ENCODE measurements at regions not wholly inside any gene's neighbourhood (a gene's known extent, or its start where the extent isn't known, plus 50 kb on each side); places are given as distances from the start of the nearest gene placed in this dataset.
"Not testable (repeated sequence)": the region's sequence is repeated elsewhere in the genome, so short reads cannot be mapped to it uniquely, and the experiment has no call there.

- no peak for DNase-seq (ENCODE audit: low spot score)
Measured at GRCh38 chr1:37161171-37161570, 126.9 kb upstream of the GRIK3 start.

DNA sequence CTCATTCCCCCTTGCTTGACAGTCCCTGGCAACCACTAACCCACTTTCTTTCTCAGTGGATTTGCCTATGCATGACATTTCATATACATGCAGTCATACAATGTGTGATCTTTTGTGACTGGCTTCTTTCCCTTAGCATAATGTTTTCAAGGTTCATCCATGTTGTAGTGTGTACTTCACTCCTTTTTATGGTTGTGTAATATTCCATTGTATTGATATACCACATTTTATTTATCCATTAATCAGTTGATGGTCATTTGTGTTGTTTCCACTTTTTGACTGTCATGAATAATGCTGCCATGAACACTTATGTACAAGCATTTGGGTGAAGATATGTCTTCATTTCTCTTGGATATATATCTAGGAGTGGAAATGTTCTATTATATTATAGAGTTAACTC, 127.7 kb upstream of the GRIK3 start:
- DNase-seq (ENCODE audit: low spot score) = no peak

DNA sequence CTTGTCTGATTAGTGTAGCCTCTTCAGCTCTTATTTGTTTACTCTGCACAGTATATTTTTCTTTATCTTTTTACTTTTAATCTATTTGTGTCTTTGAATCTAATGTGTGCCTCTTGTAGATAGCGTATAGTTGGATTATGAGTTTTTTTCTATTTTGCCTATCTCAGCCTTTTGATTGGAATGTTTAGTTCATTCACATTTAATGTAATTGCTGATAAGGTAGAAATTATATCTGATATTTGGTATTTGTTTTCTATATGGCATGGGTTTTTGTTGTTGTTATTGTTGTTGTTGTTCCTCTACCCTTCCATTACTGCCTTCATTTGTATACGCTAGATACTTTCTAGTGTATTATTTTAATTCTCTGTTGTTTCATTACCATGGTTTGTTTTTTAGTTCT, 131.7 kb upstream of the GRIK3 start:
- no peak for DNase-seq (ENCODE audit: low spot score)

DNA sequence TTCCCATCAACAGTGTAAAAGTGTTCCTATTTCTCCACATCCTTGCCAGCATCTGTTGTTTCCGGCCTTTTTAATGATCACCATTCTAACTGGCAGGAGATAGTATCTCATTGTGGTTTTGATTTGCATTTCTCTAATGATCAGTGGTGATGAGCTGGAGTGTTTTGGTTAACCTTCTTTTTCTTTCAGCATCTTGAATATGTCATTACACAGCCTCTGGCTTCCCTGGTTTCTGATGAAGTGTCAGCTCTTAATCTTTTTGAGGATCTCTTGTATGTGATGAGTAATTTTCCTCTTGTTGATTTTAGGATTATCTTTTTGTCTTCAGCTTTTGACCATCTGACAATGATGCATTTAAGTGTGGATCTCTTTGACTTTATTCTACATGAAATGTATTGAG, 133.2 kb upstream of the GRIK3 start:
- no peak for DNase-seq (ENCODE audit: low spot score)

DNA sequence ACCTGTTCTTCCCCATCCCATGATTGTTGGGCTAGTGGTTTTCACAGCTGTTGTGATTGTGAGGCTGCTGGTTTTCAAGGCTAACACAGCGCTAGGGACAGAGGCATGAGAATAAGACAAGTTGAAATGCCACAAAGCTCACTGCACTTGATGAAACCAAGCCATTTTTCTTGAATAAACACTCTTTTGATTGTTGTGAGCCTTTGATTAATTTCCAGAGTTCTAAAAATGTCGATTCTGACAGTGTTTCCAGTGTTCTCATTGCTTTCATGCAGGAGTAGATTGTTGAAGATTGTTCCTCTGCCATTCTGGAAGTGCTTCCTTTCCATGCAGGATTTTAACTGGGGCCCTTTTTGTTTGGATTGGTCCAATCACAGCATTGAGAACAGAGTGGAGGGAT, 134.9 kb upstream of the GRIK3 start:
- DNase-seq (ENCODE audit: low spot score) = no peak

DNA sequence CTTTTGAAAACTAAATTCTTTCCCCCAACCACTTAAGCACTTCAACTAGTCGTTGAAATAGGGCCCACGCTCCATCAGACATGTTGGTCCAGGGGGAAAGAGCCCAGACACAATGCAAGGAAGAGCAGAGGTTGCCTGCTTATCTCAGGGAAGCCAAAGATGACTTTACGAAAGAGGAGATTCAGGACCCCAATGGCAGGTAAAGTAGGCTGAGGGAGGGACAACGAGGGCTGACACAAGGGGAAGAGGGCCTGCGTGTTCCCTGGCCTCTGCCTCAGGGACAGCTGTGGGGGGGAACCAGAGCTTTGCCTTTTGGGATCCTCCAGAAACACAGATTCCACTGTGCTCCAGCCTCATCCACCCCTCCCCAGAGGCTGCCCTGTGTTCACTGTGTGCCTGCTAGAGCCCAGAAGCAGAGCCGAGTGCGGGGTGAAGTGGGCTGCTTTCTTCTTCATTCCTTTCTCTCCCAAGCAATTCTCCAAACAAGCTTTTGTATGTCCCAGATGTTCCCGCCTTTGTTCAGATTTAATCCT, 135.5 kb upstream of the GRIK3 start:
- DNase-seq (ENCODE audit: low spot score) = no peak

DNA sequence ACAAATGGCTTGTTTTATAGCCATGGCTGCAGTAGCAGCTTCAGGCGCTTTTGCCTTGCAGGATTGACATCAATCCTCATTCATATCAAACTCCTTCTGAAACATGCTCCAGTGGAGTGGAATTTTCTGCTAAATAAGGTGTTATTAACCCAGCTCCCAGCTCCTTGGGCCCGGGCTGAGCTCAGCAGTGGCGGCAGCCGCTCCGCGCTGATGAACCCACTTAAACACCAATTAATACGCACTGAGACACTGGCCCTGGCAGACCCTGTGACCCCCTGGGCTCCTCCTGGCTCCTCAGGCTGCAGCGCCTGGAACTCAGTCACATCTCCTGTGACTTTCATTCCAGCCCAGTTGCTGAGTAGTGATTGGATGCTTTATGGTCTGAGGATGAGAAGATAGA, 137.4 kb upstream of the GRIK3 start:
- no peak for DNase-seq (ENCODE audit: low spot score)

GRCh38 chr1:37174341-37174740, 140.0 kb upstream of the GRIK3 start:
- DNase-seq (ENCODE audit: low spot score) = no peak

GRCh38 chr1:37174876-37175275, 140.6 kb upstream of the GRIK3 start:
- DNase-seq (ENCODE audit: low spot score) = no peak

DNA sequence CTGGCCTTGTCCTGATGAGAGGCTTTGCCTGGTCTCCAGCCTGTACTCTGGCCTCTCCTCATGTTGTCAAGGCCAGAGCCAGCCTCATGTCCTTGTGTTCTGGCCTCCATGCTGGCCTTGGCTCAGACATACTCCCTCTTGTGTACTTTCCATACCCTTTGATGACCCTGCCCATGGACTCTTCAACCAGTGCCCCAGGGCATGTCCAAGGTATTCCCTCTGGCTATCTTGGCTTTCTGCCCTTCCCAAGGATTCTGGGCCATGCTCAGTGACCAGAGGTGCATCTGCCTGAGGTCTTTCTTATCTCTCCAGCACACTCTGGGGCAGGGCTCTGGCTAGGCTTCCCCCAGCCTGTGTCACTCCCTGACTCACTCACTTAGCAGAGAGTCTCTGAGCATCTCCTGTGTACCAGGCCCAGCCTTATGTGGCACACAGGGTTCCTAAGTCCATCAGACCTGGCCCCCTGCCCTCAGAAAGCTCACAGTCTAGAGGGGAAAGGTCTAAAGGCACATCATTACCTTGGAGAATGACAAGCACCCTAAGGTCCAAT, 141.4 kb upstream of the GRIK3 start:
- no peak for DNase-seq (ENCODE audit: low spot score)

DNA sequence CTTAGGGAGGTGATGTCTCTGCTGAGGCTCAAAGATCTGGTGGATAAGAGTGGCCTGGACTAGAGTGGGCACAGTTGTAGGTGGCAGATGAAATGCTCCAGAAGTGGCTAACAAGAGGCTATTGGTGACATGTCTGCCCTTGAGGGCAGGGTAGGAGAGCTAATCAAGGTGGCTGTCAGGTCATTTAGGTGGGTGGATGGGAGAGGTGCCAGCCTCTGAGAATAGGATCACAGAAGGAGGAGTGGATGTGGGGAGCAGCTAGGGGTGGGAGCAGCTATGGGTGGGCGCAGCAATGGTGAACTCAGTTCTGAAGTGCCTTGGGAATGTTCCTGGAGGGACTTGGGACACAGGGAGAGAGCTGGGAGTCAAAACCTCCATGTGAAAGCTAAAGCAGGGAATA, 142.0 kb upstream of the GRIK3 start:
- no peak for DNase-seq (ENCODE audit: low spot score)

- DNase-seq (ENCODE audit: low spot score) = no peak
Measured at GRCh38 chr1:37177230-37177864, 143.0 kb upstream of the GRIK3 start.

- no peak for DNase-seq (ENCODE audit: low spot score)
Measured at GRCh38 chr1:37181425-37181824, 147.1 kb upstream of the GRIK3 start.

DNA sequence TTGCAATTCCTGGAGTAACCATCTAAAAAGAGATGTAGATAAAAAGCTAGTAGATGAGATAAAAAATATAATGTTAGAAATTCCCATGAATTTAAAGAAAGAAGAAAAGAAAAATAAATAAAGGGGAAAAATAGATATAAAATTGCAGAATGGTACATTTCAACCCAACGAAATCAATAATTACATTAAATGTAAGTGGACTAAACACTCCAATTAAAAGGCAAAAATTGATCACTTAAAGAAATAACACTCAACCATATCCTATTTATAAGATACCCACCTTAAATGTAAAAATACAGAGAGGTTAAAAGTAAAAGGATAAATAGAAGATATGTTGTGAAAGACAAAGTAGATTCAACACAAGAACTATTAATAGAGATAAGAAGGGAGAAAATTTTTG, 150.5 kb upstream of the GRIK3 start:
- DNase-seq (ENCODE audit: low spot score) = no peak

- no peak for DNase-seq (ENCODE audit: low spot score)
Measured at GRCh38 chr1:37186246-37186756, 152.0 kb upstream of the GRIK3 start.

DNA sequence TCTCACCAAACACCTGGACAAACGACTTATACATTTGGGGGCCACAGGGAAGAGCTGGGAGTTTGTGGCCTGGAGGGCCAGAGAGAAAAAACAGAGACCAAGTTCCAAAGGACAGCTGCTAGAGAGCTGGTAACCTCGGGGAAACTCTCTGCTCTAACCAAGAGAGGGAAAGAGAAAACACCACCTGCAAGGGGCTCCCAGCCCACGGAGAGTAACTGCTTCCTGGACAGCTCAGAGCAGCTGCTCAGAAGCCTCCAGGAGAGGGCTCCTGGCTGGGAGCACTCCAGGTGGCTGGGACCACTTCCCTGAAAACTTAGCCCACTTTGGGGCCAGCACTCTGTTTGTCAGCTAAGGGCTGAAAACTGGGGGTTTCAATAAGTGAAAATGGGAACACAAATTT, 154.8 kb upstream of the GRIK3 start:
- no peak for DNase-seq (ENCODE audit: low spot score)

DNA sequence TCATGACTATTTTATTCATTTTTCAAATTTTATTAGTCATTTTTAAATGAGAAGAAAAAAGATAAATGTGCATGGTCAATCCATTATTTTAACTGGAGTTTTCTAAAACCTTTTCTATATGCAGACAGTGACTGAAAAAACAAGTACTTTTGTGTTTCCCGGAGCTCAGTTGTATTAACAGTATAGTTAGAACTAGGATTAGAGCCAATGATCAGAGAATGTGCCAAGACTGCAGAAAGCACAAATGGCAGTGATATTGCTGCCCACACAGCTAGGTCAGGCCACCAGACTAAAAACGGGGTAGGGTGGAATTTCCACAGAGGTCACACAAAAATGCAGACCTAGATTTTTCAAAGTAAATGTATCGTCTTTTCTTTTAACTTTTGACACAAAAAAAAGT, 163.1 kb upstream of the GRIK3 start:
- DNase-seq (ENCODE audit: low spot score) = no peak

DNA sequence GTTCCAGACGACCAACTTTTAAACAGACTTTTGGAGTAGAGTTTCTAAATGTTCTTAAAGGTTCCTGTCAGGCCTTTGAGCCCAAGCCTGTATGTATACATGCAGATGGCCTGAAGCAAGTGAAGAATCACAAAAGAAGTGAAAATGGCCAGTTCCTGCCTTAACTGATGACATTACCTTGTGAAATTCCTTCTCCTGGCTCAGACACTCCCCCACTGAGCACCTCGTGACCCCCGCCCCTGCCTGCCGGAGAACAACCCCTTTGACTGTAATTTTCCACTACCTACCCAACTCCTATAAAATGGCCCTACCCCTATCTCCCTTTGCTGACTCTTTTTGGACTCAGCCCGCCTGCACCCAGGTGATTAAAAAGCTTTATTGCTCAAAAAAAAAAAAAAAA, 180.0 kb upstream of the GRIK3 start:
- not testable (repeated sequence) for DNase-seq (ENCODE audit: low spot score)

DNA sequence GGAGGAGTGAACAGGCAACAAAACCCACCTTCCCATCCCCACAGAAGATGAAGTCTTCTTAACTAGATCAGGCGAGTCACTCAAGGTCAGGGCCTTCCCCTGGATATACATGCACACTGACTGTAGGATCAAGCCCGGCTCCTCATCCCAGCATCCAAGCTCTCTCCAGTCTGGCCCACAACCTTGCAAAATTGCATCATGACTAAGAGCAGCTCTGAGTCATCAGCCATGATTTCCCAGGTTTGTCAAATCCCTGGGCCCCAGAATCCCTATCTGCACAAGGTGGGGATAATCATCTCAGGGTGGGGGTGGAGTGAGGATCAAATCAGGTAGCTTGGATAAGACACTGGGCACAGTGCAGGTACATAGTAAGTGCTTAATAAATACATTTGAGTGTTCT, 199.3 kb upstream of the GRIK3 start:
- no peak for DNase-seq (ENCODE audit: low spot score)

GRCh38 chr1:37234941-37235418, 200.7 kb upstream of the GRIK3 start:
- no peak for DNase-seq (ENCODE audit: low spot score)

DNA sequence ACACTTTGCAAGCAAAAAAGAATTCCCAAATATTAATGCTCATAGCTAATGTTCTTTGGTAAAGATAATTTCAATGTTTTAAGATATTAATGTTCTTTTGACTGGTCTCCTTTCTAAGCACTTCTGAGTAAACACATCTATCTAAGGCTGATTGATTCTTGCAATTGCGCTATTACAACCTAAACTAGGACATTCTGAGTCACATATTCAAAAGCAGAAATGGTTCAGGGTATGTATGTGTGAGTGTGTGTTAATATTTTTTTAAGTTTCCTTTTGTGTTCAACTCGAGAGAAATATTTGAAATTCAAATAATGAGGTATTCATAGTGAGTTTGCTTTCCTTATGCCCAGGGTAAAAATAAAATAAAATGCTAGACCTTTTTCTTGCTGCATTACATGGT, 203.6 kb upstream of the GRIK3 start:
- DNase-seq (ENCODE audit: low spot score) = no peak

- no peak for DNase-seq (ENCODE audit: low spot score)
Measured at GRCh38 chr1:37238364-37239224, 204.3 kb upstream of the GRIK3 start.

All from umbilical cord (tissue), 1 donor.